ENCODE measurements at regions not wholly inside any gene's neighbourhood (a gene's known extent, or its start where the extent isn't known, plus 50 kb on each side); places are given as distances from the start of the nearest gene placed in this dataset.

DNA sequence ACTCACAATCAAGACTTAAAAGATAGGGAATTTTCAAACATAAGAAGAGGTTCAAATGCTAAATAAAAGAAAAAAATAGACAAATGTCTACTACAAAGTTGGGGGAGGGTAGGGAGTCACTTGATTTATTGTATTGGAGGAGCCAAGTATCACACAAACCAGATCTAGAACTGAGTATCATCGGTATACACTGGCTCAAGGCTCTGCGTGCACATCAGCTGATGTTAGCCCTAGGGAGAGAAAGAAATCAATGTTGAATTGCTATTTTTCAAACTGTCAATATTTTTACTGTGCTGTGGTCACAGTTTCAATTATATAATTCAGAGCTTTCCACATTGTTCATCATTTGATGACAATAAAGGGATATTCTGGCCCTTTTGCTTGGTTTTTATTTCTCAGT lies 54.9 kb upstream of the RXFP2 start:
- TF ChIP-seq CTCF (IDR thresholded peaks at IDR 0.05; ENCODE audit: low read depth, low read length) (no peak), POLR2A (IDR thresholded peaks at IDR 0.05; ENCODE audit: extremely low read depth, insufficient read length) (no peak), MYC (IDR thresholded peaks at IDR 0.05; ENCODE audit: low read depth, low read length) (no peak)

Data from NB4 (cell line).